ENCODE measurements at regions not wholly inside any gene's neighbourhood (a gene's known extent, or its start where the extent isn't known, plus 50 kb on each side); places are given as distances from the start of the nearest gene placed in this dataset.

GRCh38 chr11:81579339-81579738 lies 1154.3 kb downstream of the FAM181B start:
- no peaks in the 10 kb centered on the region for H3K79me1 ChIP-seq (replicated peaks; ENCODE audit: low read length, poor library complexity, severe bottlenecking)
- no peak overlapping the region for H3K4me3 ChIP-seq (ENCODE audit: insufficient read depth in 1 of 2, low read depth in 1 of 2, low read length in 2 of 2)
- no peaks in the 10 kb centered on the region for H3K36me3 ChIP-seq (ENCODE audit: control insufficient read depth in 1 of 2, insufficient read depth in 2 of 2, low read depth in 1 of 2, low read length in 2 of 2)
- no peak for DNase-seq
- WGBS, result 58% methylated on average over 2 of the region's 2 CpGs
- H3K23ac ChIP-seq (ENCODE audit: low read length in 2 of 2), result no peak overlapping the region
- no peaks in the 10 kb centered on the region for H3K4me1 ChIP-seq (ENCODE audit: control insufficient read depth, insufficient read depth, low read depth, low read length)
- no peaks in the 10 kb centered on the region for H3K9me3 ChIP-seq (ENCODE audit: control insufficient read depth, low read length)
- no peak overlapping the region for H2BK120ac ChIP-seq (ENCODE audit: low read depth, low read length)
- H3K18ac ChIP-seq (ENCODE audit: low read depth in 1 of 2, low read length in 2 of 2), result no peak overlapping the region
- no peak overlapping the region for H3K9ac ChIP-seq (ENCODE audit: low read length)
- H3K14ac ChIP-seq (ENCODE audit: low read length in 2 of 2), result no peak overlapping the region
- H2AFZ ChIP-seq (ENCODE audit: low read depth, low read length), result no peak overlapping the region
- H3K27ac ChIP-seq (ENCODE audit: low read length, poor library complexity, severe bottlenecking), result no peak overlapping the region
- no peak overlapping the region for H4K8ac ChIP-seq (ENCODE audit: low read length)
- H4K91ac ChIP-seq (ENCODE audit: low read length), result no peak overlapping the region
- no peak overlapping the region for H2AK5ac ChIP-seq (ENCODE audit: low read length, severe bottlenecking)
- no peak overlapping the region for H2BK15ac ChIP-seq (ENCODE audit: low read depth, poor library complexity, severe bottlenecking)
- no peak overlapping the region for H2BK12ac ChIP-seq (ENCODE audit: low read length in 2 of 2)
- H3K4me2 ChIP-seq (ENCODE audit: low read length, poor library complexity, severe bottlenecking), result no peak overlapping the region
- no peaks in the 10 kb centered on the region for H3K27me3 ChIP-seq (ENCODE audit: control insufficient read depth in 1 of 2, insufficient read depth in 1 of 2, low read length in 2 of 2)
- H3K4ac ChIP-seq (ENCODE audit: low read depth in 1 of 2, low read length in 2 of 2), result no peak overlapping the region
- no peak overlapping the region for H2BK5ac ChIP-seq (ENCODE audit: low read depth, low read length, poor library complexity, severe bottlenecking)

GRCh38 chr11:81578571-81578970 lies 1155.1 kb downstream of the FAM181B start:
- Histone ChIP-seq H3K79me1 (replicated peaks; ENCODE audit: low read length, poor library complexity, severe bottlenecking) (no peaks in the 10 kb centered on the region), H3K18ac (ENCODE audit: low read depth in 1 of 2, low read length in 2 of 2) (no peak overlapping the region)
- WGBS, result 49% methylated on average over 3 of the region's 4 CpGs

GRCh38 chr11:81574301-81574700 lies 1159.4 kb downstream of the FAM181B start:
- WGBS, result no CpG with 5 or more reads among the region's 2 CpGs
- H3K27ac ChIP-seq (ENCODE audit: low read length, poor library complexity, severe bottlenecking), result no peak overlapping the region
- H2BK15ac ChIP-seq (ENCODE audit: low read depth, poor library complexity, severe bottlenecking), result no peak overlapping the region
- H3K14ac ChIP-seq (ENCODE audit: low read length in 2 of 2), result no peak overlapping the region
- no peak overlapping the region for H2AK5ac ChIP-seq (ENCODE audit: low read length, severe bottlenecking)
- no peak overlapping the region for H3K4me2 ChIP-seq (ENCODE audit: low read length, poor library complexity, severe bottlenecking)
- H3K4ac ChIP-seq (ENCODE audit: low read depth in 1 of 2, low read length in 2 of 2), result no peak overlapping the region
- DNase-seq, result no peak
- no peak overlapping the region for H2BK120ac ChIP-seq (ENCODE audit: low read depth, low read length)
- H4K8ac ChIP-seq (ENCODE audit: low read length), result no peak overlapping the region
- H4K91ac ChIP-seq (ENCODE audit: low read length), result no peak overlapping the region
- H3K9me3 ChIP-seq (ENCODE audit: control insufficient read depth, low read length), result no peaks in the 10 kb centered on the region
- no peaks in the 10 kb centered on the region for H3K4me1 ChIP-seq (ENCODE audit: control insufficient read depth, insufficient read depth, low read depth, low read length)
- H3K23ac ChIP-seq (ENCODE audit: low read length in 2 of 2), result no peak overlapping the region
- H3K36me3 ChIP-seq (ENCODE audit: control insufficient read depth in 1 of 2, insufficient read depth in 2 of 2, low read depth in 1 of 2, low read length in 2 of 2), result no peaks in the 10 kb centered on the region
- H3K27me3 ChIP-seq (ENCODE audit: control insufficient read depth in 1 of 2, insufficient read depth in 1 of 2, low read length in 2 of 2), result no peaks in the 10 kb centered on the region
- no peak overlapping the region for H3K18ac ChIP-seq (ENCODE audit: low read depth in 1 of 2, low read length in 2 of 2)
- no peak overlapping the region for H2BK5ac ChIP-seq (ENCODE audit: low read depth, low read length, poor library complexity, severe bottlenecking)
- no peaks in the 10 kb centered on the region for H3K79me1 ChIP-seq (replicated peaks; ENCODE audit: low read length, poor library complexity, severe bottlenecking)
- H3K4me3 ChIP-seq (ENCODE audit: insufficient read depth in 1 of 2, low read depth in 1 of 2, low read length in 2 of 2), result no peak overlapping the region
- H2AFZ ChIP-seq (ENCODE audit: low read depth, low read length), result no peak overlapping the region
- H2BK12ac ChIP-seq (ENCODE audit: low read length in 2 of 2), result no peak overlapping the region
- no peak overlapping the region for H3K9ac ChIP-seq (ENCODE audit: low read length)

More at GRCh38 chr11:81578571-81578970, 1155.1 kb downstream of the FAM181B start:
- Histone ChIP-seq H4K8ac (ENCODE audit: low read length) (no peak overlapping the region), H2AK5ac (ENCODE audit: low read length, severe bottlenecking) (no peak overlapping the region), H3K4me2 (ENCODE audit: low read length, poor library complexity, severe bottlenecking) (no peak overlapping the region), H2BK120ac (ENCODE audit: low read depth, low read length) (no peak overlapping the region), H3K4me1 (ENCODE audit: control insufficient read depth, insufficient read depth, low read depth, low read length) (no peaks in the 10 kb centered on the region), H3K27ac (ENCODE audit: low read length, poor library complexity, severe bottlenecking) (no peak overlapping the region), H4K91ac (ENCODE audit: low read length) (no peak overlapping the region), H3K4ac (ENCODE audit: low read depth in 1 of 2, low read length in 2 of 2) (no peak overlapping the region), H3K9me3 (ENCODE audit: control insufficient read depth, low read length) (no peaks in the 10 kb centered on the region), H3K14ac (ENCODE audit: low read length in 2 of 2) (no peak overlapping the region), H3K9ac (ENCODE audit: low read length) (no peak overlapping the region), H2BK5ac (ENCODE audit: low read depth, low read length, poor library complexity, severe bottlenecking) (no peak overlapping the region), H2BK12ac (ENCODE audit: low read length in 2 of 2) (no peak overlapping the region), H2AFZ (ENCODE audit: low read depth, low read length) (no peak overlapping the region), H3K23ac (ENCODE audit: low read length in 2 of 2) (no peak overlapping the region), H3K4me3 (ENCODE audit: insufficient read depth in 1 of 2, low read depth in 1 of 2, low read length in 2 of 2) (no peak overlapping the region), H3K36me3 (ENCODE audit: control insufficient read depth in 1 of 2, insufficient read depth in 2 of 2, low read depth in 1 of 2, low read length in 2 of 2) (no peaks in the 10 kb centered on the region), H2BK15ac (ENCODE audit: low read depth, poor library complexity, severe bottlenecking) (no peak overlapping the region), H3K27me3 (ENCODE audit: control insufficient read depth in 1 of 2, insufficient read depth in 1 of 2, low read length in 2 of 2) (no peaks in the 10 kb centered on the region)
- DNase-seq, result no peak

GRCh38 chr11:81573367-81573766 lies 1160.3 kb downstream of the FAM181B start:
- H2BK12ac ChIP-seq (ENCODE audit: low read length in 2 of 2), result no peak overlapping the region
- no peaks in the 10 kb centered on the region for H3K27me3 ChIP-seq (ENCODE audit: control insufficient read depth in 1 of 2, insufficient read depth in 1 of 2, low read length in 2 of 2)
- H3K18ac ChIP-seq (ENCODE audit: low read depth in 1 of 2, low read length in 2 of 2), result no peak overlapping the region
- H3K23ac ChIP-seq (ENCODE audit: low read length in 2 of 2), result no peak overlapping the region
- H2AFZ ChIP-seq (ENCODE audit: low read depth, low read length), result no peak overlapping the region
- no peak overlapping the region for H2BK120ac ChIP-seq (ENCODE audit: low read depth, low read length)
- H3K14ac ChIP-seq (ENCODE audit: low read length in 2 of 2), result no peak overlapping the region
- H3K36me3 ChIP-seq (ENCODE audit: control insufficient read depth in 1 of 2, insufficient read depth in 2 of 2, low read depth in 1 of 2, low read length in 2 of 2), result no peaks in the 10 kb centered on the region
- WGBS, result no CpG with 5 or more reads among the region's 1 CpG
- no peak overlapping the region for H2BK15ac ChIP-seq (ENCODE audit: low read depth, poor library complexity, severe bottlenecking)
- H3K4me2 ChIP-seq (ENCODE audit: low read length, poor library complexity, severe bottlenecking), result no peak overlapping the region
- H3K4me1 ChIP-seq (ENCODE audit: control insufficient read depth, insufficient read depth, low read depth, low read length), result no peaks in the 10 kb centered on the region
- H4K8ac ChIP-seq (ENCODE audit: low read length), result no peak overlapping the region
- no peak overlapping the region for H3K4me3 ChIP-seq (ENCODE audit: insufficient read depth in 1 of 2, low read depth in 1 of 2, low read length in 2 of 2)
- no peaks in the 10 kb centered on the region for H3K79me1 ChIP-seq (replicated peaks; ENCODE audit: low read length, poor library complexity, severe bottlenecking)
- H4K91ac ChIP-seq (ENCODE audit: low read length), result no peak overlapping the region
- H3K9me3 ChIP-seq (ENCODE audit: control insufficient read depth, low read length), result no peaks in the 10 kb centered on the region
- H2BK5ac ChIP-seq (ENCODE audit: low read depth, low read length, poor library complexity, severe bottlenecking), result no peak overlapping the region
- H2AK5ac ChIP-seq (ENCODE audit: low read length, severe bottlenecking), result no peak overlapping the region
- no peak overlapping the region for H3K9ac ChIP-seq (ENCODE audit: low read length)
- no peak overlapping the region for H3K27ac ChIP-seq (ENCODE audit: low read length, poor library complexity, severe bottlenecking)
- no peak for DNase-seq
- no peak overlapping the region for H3K4ac ChIP-seq (ENCODE audit: low read depth in 1 of 2, low read length in 2 of 2)
